ENCODE measurements at regions not wholly inside any gene's neighbourhood (a gene's known extent, or its start where the extent isn't known, plus 50 kb on each side); places are given as distances from the start of the nearest gene placed in this dataset.
A peak's percentile ranks its signal among the peaks of the same experiment; 100 is the strongest.

DNA sequence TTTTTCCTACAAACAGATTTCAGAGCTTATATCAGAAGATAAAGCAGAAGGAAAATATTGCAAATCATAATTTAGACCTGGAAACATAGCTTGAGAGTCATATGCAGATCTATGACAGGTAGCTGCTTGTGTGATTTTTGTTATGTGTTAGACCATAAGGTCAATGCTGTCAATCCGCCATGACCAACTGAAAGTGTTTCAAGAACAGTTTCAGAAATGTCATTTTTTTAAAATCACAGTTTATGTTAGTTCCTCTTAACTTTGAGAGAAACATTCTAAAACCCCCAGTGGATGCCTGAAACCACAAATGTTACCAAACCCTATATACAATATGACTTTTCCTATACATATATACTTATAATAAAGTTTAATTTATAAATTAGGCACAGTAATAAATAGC is 391.3 kb upstream of the FAM241A start:
- no peak for DNase-seq

DNA sequence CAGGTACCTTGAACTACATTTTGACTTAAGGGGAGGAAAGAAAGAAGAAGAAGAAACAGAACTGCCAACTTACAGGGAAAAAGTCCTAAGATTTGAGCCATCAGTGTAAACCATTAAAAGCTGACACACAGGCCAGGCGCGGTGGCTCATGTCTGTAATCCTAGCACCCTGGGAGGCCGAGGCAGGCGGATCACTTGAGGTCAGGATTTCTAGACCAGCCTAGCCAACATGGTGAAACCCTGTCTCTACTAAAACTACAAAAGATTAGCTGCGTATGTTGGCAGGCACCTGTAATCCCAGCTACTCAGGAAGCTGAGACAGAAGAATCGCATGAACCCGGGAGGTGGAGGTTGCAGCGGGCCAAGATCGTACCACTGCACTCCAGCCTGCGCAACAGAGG is 389.7 kb upstream of the FAM241A start:
- DNase-seq, result no peak

DNA sequence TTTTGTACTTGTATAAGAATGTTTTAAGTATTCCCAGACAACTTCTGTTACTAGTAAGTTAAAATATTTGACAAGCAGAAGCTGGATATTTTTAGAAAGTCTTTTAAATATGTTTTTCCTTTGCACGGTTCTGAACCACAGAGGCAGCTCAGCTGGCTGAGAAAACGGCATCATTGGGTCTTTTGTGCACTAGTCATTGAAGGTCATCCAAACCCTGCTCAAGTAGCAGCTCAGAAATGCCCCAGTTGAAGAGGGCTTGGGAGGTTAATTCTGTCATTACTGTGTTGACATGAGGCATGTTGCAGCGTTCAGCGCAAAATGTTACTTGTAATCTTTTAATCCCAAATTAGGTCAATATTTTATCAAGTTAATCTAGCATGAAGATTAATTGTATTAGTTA is 383.7 kb upstream of the FAM241A start:
- DNase-seq, result peak; percentile 52

DNA sequence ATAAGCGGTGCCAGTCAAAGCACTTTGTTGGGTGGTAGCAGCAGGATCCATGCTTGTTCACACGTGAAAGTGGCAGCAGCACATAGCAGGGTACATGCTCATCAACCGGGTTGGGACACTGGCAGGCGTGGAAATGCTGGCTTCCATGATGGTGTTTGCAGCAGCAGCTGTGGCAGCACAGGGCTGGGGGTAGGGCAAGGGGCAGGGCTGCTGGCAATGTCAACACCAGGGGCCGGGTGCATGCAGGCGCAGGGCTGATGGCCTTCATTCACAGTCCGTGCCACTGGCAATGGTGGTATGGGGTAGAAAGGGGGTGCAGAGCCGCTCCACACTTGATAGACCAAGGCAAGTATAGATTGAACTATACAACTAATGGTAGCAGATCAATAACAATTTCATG is 374.7 kb upstream of the FAM241A start:
- no peak for DNase-seq

DNA sequence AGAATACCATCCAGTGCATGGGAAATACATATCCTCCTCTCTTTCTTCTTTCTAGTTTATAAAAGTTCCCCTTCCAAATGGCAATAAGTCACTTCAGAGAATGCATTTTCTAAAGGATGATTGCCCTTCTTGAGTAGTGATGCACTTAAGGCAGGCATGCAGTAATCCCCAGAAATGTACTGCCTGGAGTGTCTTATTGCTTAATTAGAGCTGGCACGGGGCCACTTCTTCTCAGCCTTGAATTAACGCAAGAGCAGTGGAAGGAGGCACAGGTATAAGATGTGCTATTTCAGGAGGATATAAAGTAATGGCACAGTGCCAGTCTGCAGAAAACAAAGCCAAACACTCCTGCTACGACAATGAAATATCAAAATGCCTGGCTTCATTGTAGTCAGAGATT is 371.4 kb upstream of the FAM241A start:
- DNase-seq, result peak; percentile 70

DNA sequence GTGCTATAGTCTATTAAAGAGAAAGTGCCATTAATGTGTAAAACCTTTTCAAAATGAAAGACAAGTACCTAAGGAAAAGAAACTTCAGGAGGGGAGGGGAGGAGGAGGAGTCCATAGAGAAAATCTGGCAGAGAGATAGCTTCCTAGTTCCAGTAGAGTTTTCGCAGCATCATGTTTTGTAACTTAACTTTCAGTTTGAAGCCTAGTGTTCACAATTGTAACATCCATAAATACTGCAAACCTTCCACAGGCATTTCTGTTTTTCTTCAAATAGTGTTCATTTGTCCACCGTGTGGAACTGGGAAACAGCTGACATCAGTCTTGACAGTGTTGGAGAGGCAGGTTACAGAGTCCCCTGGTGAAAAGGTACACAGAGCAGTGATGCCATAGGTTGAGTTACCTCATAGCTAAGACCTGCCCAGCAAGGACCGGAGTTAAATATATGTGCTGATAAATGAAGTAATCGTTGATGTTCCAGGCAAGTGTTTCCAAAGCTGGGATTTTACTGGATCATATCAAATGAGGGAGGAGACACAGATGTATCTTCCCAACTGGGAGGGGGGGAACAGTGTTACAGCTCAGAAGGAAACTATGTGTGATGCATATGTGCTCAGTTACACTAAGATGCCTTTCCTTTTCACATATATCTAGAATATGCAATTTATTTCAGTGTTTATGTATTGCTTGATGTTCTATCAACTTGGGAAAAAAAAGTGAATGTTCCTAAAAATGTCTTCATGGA is 369.5 kb upstream of the FAM241A start:
- DNase-seq, result peak; percentile 72

DNA sequence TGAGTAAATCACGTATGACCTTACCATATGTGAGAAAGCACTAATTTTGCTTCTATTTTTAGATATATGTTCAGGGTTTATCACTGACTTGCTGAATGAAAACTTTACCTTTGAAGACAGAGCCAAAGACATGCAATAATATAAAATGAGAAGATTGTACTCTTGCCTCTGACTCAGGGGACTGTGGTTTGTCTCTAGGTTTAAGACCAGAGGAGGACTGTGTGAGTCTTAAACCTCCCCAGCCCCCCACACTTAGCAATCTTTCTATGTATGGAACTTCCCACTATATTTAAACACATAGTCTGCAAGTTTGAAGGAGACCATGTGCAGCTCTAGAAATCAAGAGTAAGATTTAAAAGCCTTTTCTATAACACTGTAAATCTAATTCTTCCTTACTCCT is 368.7 kb upstream of the FAM241A start:
- DNase-seq, result peak; percentile 82

DNA sequence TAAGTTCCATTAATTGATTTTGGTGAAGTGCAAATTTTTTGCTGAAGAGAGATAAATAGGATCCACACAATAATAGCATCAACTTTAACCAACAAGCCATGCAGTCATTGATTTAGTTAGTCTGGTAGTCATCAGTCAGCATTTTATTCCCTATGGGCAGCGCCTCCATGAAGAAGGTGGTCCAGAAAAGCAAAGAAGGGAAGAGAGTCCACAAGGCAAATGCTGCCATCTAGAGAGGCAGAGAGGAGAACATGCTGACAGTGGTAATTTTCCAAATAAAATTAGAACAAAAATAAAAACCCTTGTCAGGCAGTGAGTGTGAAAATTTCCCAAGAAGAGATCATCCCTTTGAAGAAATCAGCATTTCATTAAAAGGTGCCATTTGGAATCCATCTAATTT is 366.7 kb upstream of the FAM241A start:
- peak; percentile 56 for DNase-seq

DNA sequence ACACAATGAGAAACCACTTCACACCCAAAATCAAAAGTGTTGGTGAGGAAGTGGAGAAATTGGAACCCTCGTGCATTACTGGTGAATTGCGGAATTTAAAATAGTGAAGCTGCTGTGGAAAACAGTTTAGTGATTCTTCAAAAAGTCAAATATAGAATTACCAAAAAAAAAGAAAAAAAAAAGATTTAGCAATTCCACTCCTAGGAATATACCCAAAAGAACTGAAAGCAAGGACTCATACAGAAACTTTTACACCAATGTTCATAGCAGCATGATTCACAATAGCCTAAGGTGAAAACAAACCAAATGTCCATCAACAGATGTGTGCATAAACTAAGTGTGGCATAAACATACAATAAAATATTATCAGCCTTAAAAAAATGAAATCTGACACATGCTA is 364.3 kb upstream of the FAM241A start:
- DNase-seq, result no peak

DNA sequence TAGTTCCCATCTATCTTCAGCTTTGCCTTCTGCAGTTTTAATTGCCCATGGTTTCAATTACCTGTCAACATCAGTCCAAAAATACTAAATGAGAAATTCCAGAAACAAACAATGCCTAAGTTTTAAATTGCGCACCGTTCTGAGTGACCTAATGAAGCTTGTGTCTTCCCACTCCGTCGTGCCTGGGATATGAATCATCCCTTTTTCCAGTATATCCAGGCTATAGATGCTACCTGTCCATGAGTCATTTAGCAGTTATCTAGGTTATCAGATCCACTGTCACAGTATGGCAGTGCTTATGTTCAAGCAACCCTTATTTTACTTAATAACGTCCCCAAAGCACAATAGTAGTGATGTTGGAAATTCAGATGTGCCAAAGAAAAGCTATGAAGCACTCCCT is 363.6 kb upstream of the FAM241A start:
- no peak for DNase-seq

DNA sequence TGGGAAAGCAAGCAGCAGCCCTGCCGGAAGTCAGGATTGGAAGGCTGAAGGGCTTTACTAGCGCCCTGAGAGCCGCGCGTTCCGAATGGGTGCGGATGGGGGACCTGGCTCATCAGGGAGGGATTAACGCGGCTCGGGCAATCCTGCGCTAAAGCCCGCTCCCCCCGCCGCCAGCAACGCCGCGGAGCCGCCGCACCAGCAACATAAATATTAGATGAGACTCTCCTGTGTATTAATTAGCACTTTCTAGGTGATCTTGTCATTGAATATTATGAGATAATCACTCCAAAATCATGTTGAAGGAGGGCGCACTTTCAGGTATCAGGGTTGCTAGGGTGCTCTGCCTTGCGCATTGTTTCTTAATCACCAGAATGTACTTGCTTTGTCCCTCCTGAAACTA is 357.2 kb upstream of the FAM241A start:
- no peak for DNase-seq

DNA sequence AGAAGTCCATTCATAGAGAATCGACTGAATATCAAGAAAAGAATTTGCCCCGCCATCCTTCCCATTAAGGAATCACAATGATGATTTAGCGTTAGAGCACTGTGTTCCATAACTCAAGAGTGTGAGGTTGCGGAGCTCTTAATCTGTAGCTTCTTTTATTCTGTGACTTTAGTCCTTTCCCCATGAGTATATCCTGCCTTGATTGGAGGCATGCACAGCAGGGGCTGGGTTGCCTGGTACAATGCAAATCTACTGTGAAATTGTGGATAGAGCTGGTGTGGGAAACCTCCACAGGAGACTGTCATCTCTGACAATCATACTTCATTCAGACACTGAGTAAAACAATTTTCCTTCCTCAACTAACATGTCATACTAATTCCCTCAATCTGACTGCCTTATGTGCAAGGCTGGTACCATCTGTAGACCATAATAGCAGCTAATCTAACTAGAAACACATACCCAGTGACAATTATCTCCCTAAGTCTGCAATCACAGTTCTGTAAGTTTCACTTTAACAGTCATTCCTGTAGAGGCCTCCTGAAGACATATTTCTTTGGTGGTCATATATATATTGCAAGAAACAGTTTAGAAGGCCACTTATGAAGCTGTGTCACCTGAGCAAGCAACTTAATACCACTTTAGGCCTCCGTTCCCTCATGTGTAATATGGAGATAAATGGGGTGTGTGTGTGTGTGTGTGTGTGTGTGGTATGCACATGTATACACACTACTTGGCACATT is 355.2 kb upstream of the FAM241A start:
- no peak for DNase-seq

DNA sequence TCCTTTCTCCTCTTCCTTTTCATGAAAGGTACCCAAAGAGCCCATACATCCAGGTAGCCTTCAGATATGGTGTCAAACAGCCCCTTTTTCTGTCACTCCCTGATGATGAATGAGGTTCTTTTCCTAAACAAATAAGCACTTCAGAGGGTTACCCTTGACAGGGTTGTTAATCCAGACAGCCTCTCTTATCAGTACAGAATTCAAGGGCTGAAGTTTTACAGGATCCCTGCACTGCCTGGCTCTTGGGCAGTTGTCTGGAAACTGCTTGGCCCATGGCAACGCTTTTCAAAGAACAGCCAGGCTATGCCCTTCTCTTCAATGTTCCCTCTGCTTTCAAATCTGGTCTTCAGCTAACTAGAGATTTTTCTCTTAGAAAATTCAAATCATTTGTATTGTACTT is 352.6 kb upstream of the FAM241A start:
- no peak for DNase-seq

DNA sequence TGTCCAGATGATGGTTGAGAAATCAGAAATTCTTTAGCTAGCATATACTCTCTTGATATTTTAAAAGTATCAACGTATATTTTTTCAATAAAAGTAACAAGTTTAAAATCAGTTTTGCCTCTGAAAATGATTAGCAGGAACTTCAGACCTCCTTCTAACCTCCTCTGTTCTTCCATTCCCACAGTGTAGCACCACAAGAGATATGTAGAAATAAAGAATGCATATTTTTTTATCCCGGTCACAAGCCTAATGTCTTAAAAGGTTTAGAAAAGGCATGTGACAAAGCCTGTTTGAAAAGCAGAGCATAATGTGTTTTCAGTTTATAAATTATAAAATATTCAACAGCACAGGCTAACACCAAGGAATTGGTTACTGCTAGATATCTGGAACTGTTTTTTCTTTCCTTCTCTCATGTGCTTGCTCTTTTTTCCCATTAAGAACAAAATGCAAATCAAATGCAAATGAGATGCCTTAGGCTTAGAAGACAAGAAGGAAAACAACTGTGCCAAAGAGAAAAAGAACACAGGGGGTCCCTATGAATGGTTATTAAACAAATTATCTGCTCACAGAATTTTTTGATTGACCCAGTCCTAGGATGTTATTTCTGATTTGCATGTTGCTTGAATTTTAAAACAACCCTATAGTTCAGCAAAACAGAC is 351.7 kb upstream of the FAM241A start:
- no peak for DNase-seq

DNA sequence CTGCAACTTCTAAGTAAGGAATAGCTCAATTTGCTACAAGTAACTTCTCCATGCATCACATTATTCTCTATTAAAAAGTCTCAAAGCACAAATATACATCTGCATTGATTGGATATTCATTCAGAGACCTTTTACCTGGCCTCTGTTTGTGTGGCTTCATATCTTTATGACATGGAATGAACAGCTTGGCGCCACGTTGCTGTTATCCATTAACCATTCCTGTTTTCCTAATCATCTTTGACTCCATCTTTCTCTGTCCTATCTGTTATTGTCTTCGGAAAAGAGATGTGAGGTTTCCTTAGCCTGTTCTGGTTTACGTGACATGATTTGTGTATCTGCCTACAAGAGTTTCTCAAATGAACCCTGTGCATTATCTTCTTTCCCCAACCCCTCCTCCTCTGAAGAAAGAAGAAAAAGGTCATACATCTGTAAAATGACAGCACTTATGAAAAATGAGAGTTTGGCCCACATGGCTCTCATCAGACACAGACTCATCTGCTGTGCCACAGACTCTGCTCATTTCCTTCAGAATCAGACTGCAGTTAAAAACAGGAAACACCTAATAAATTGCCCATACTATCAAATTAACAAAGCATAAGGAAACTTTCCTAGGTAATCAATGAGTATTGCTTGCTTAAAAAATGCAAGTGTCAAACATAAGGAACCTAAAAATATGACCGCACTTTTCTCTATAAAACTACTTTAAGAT is 347.6 kb upstream of the FAM241A start:
- peak; percentile 26 for DNase-seq

DNA sequence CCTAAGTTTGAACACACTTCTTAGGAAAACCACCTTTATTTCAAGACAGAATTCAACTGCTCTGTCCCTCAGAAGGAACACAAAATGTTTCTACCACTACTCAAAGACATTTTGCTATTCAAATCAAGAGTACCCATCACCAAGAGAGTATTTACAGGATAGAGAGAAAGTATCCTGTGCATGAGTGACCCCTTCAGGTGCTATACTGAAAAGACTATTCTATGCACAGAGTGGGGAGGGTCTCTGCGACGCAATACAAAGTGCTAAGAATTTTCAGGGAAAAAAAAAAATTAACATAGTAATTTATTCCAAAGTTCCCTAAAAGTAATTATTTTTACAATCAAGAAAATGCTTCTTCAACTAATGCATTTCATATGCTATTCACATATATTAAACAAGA is 346.4 kb upstream of the FAM241A start:
- DNase-seq, result no peak

DNA sequence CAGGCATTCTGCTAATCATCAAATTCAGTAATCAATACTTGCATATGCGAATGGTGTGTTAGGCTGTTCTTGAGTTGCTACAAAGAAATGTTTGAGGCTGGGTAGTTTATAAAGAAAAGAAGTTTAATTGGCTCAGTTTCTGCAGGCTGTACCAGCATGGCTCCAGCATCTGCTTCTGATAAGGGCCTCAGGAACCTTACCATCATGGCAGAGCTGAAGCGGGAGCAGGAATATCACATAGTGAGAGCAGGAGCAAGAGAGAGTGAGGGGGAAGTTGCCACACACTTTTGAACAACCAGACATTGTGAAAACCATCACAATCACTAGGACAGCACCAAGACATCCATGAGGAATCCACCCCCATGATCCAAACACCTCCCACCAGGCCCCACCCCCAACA is 344.7 kb upstream of the FAM241A start:
- no peak for DNase-seq

DNA sequence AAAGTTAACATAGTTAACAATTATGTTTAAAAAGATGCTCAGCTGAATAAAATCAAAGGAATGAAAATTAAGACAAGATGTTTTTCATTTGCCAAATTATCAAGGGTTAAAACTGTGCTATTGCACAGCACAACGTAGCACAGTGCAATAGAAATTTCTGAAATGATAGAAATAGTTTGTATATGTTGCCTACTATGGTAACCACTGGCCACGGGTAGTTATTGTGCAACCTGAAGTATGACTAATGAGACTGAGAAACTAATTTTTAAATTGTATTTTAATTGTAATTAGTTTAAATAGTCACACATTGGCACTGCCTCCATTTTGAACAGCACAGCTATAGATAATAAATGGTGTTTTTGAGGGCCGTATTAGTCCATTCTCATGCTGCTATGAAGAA is 343.1 kb upstream of the FAM241A start:
- peak; percentile 51 for DNase-seq

DNA sequence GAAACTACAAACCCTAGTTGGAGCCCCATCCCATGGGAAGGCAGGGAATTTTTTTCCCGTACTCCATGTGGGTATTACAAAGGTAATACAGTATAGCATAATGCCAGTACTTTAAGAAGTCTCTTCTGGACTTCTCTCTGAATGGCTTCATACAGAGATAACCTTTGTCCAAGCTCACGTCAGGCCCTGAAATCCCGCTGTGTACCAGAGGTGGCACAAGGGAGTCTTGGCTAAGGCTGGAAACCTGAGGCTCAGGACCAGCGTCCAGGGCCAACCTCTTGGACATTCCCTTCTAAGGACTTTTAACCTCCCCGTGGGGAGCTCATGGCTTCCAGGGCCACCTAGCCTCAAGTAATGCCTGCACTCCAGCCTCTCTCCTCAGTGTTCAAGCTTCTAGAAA is 338.9 kb upstream of the FAM241A start:
- DNase-seq, result no peak

DNA sequence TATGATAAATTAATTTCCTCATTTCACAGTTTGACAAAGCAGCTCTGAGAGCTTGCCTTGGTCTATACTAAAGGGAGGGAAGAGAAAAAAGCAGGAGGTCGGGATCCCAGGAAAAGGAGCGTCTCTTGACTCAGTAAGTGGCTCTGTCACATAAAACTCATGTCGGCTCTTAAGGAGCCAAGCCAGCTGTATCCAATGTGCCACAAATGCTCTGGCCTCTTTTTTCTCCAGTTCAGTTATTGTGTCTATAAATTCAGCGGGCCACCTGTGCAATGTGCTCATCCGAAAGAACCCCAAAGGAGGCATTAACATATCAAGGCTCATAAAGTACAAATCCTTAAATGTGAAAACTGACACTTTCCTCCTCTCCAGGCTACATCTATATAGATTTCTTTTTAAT is 337.7 kb upstream of the FAM241A start:
- DNase-seq, result no peak

DNA sequence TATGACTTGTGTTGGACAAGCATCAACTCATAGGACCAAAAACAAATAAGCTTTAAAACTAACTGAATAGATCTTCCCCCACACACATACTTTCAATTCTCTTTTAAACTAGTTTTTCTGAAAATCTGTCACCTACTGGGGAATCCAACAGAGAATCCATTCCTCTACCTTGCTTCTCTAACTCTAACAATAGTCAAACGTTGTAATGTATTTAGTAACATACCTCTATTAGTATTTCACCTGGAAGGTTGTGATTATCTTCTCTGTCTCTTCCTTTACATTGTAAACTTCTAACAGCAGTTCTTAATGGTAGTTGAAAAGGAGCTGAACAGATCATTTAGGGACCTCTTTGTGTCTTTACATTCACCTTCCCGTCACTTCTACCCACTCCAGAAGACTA is 337.1 kb upstream of the FAM241A start:
- DNase-seq, result no peak

DNA sequence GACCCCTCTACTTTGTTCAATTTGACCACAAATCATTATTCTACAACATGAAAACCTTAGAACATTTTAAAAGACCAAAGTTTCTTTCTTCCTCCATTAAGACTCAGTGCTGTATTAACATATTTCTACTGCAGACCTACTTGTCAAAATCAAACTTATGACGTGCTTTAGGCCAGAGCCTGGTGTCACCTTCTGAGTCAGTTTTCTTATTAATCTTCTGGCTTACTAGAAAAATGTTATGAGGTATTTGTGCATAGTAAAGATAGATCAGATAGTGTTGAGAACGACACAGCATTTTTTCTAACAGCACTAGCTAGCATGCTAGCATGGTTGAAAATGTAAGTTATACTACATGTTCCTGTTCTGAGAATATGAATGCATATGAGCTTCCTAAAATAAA is 333.6 kb upstream of the FAM241A start:
- DNase-seq, result no peak

DNA sequence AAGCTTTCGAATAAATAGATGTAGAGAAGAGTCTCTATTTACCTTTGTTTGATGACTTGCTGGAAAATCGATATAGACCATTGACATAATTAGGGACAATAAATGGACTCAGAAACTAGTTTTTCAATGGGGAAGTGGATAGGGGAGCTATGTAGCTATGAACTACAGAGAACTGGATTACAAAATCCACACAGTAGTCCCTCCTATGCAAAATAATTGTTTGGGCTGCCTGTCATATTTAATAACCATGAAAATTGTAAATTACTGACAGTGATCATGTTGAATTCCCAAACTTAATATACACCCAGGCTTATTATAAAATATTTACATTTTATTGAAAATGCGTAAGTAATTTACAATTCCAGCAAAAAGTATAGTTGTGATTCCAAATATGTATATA is 333.1 kb upstream of the FAM241A start:
- DNase-seq, result no peak

Data from fibroblast of skin of abdomen (primary cell).